ENCODE measurements at regions not wholly inside any gene's neighbourhood (a gene's known extent, or its start where the extent isn't known, plus 50 kb on each side); places are given as distances from the start of the nearest gene placed in this dataset.

GRCh38 chr3:158925021-158925420 is 123.2 kb downstream of the MFSD1 start:
- H3K36me3 ChIP-seq (ENCODE audit: control insufficient read depth in 2 of 2, extremely low read depth in 1 of 2, insufficient read depth in 2 of 2, low read length in 2 of 2): no peaks in the 10 kb centered on the region
- dilution Hi-C loops (cut with MboI; ENCODE audit: extremely low pct_ligation_motif_present, low sequenced_read_pairs): no loop called here
- no peak overlapping the region for H3K4me3 ChIP-seq (ENCODE audit: control insufficient read depth in 2 of 3, extremely low read depth in 1 of 3, insufficient read depth in 2 of 3, low read depth in 1 of 3, low read length in 3 of 3)
- H3K9ac ChIP-seq (ENCODE audit: control insufficient read depth, extremely low read depth, insufficient read depth, low read length): no peak overlapping the region
- no peak overlapping the region for H3K4me2 ChIP-seq (ENCODE audit: control insufficient read depth, extremely low read depth, insufficient read depth, low read depth, low read length)
- H2AFZ ChIP-seq (ENCODE audit: control insufficient read depth, low read length): no peak overlapping the region
- DNase-seq (ENCODE audit: low read depth, low spot score): no peak
- H3K27ac ChIP-seq (ENCODE audit: control insufficient read depth, insufficient read depth, low read length): no peak overlapping the region
- no peaks in the 10 kb centered on the region for H3K4me1 ChIP-seq (ENCODE audit: control insufficient read depth, extremely low read depth, insufficient read depth, low read length)
- H4K20me1 ChIP-seq (ENCODE audit: control insufficient read depth, extremely low read depth, insufficient read depth, low read length): no peaks in the 10 kb centered on the region
- TF ChIP-seq CTCF (optimal IDR thresholded peaks at IDR 0.05 in 1 of 3, IDR thresholded peaks at IDR 0.05 in 1 of 3, conservative IDR thresholded peaks at IDR 0.05 in 1 of 3; ENCODE audit: extremely low read depth in 1 of 3, insufficient read depth in 2 of 3, low read length in 3 of 3) (no peak), EZH2 (IDR thresholded peaks at IDR 0.05; ENCODE audit: low read length) (no peak)
- no peaks in the 10 kb centered on the region for H3K79me2 ChIP-seq (ENCODE audit: control insufficient read depth, insufficient read depth, low read length)
- H3K9me3 ChIP-seq (ENCODE audit: control insufficient read depth, low read depth, low read length): no peaks in the 10 kb centered on the region
- no peaks in the 10 kb centered on the region for H3K9me1 ChIP-seq (ENCODE audit: control insufficient read depth, extremely low read depth, insufficient read depth, low read length)
- FAIRE-seq: no peak
- no peaks in the 10 kb centered on the region for H3K27me3 ChIP-seq (ENCODE audit: control insufficient read depth, extremely low read depth, insufficient read depth, low read length)

GRCh38 chr3:158925828-158926494 is 124.1 kb downstream of the MFSD1 start:
- Histone ChIP-seq H3K4me2 (ENCODE audit: control insufficient read depth, extremely low read depth, insufficient read depth, low read depth, low read length) (no peak overlapping the region), H3K27ac (ENCODE audit: control insufficient read depth, insufficient read depth, low read length) (no peak overlapping the region), H3K79me2 (ENCODE audit: control insufficient read depth, insufficient read depth, low read length) (no peaks in the 10 kb centered on the region), H3K9ac (ENCODE audit: control insufficient read depth, extremely low read depth, insufficient read depth, low read length) (no peak overlapping the region), H4K20me1 (ENCODE audit: control insufficient read depth, extremely low read depth, insufficient read depth, low read length) (no peaks in the 10 kb centered on the region), H3K4me3 (ENCODE audit: control insufficient read depth in 2 of 3, extremely low read depth in 1 of 3, insufficient read depth in 2 of 3, low read depth in 1 of 3, low read length in 3 of 3) (no peak overlapping the region), H3K27me3 (ENCODE audit: control insufficient read depth, extremely low read depth, insufficient read depth, low read length) (no peaks in the 10 kb centered on the region), H3K36me3 (ENCODE audit: control insufficient read depth in 2 of 2, extremely low read depth in 1 of 2, insufficient read depth in 2 of 2, low read length in 2 of 2) (no peaks in the 10 kb centered on the region), H3K4me1 (ENCODE audit: control insufficient read depth, extremely low read depth, insufficient read depth, low read length) (no peaks in the 10 kb centered on the region), H3K9me1 (ENCODE audit: control insufficient read depth, extremely low read depth, insufficient read depth, low read length) (no peaks in the 10 kb centered on the region), H3K9me3 (ENCODE audit: control insufficient read depth, low read depth, low read length) (no peaks in the 10 kb centered on the region), H2AFZ (ENCODE audit: control insufficient read depth, low read length) (no peak overlapping the region)
- FAIRE-seq (no peak), DNase-seq (ENCODE audit: low read depth, low spot score) (no peak)
- dilution Hi-C loops (cut with MboI; ENCODE audit: extremely low pct_ligation_motif_present, low sequenced_read_pairs): no loop called here
- TF ChIP-seq CTCF (optimal IDR thresholded peaks at IDR 0.05 in 1 of 3, IDR thresholded peaks at IDR 0.05 in 1 of 3, conservative IDR thresholded peaks at IDR 0.05 in 1 of 3; ENCODE audit: extremely low read depth in 1 of 3, insufficient read depth in 2 of 3, low read length in 3 of 3) (no peak), EZH2 (IDR thresholded peaks at IDR 0.05; ENCODE audit: low read length) (no peak)
